ENCODE measurements at regions not wholly inside any gene's neighbourhood (a gene's known extent, or its start where the extent isn't known, plus 50 kb on each side); places are given as distances from the start of the nearest gene placed in this dataset.

DNA sequence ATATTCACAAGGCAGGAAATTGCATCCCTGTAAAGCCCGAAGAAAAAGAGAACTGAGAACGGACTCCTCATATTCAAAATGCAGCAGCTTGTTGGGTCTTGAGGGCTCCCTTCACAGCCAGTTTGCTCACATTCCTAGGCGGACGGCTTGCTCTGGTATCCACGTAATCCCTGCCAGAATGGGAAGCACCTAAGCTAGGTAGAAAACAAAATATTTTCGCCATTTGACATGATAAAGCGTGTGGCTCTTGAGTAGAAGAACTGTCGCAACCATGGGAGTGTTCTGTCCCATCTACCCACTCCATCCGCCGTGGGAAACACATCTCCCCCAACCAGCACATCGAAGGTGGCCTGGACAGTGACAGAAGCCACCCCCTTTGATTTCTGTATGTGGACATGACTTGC is 183.1 kb downstream of the GAS1 start:
- DNase-seq (ENCODE audit: low spot score) = no peak

- no peak for DNase-seq (ENCODE audit: low spot score)
These were observed 183.5 kb downstream of the GAS1 start for GRCh38 chr9:86763791-86764190.

DNA sequence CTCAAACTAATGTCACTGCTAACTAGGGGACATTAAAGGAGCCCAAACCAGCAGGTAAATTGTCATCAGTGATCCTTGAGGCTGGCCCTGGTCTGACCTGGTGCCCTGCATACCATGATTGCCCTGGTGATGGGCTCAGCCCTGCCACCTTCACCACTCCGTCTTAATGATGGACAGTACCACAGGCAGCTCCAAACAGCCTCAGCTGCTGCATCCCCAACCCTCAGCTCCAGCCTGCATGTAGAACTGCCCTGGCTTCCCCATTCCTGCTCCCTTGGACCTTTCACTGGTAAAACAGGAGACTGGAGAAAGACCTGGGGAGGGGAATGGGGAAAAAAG is 190.0 kb downstream of the GAS1 start:
- DNase-seq (ENCODE audit: low spot score) = no peak

GRCh38 chr9:86756576-86757381 is 190.5 kb downstream of the GAS1 start:
- no peak for DNase-seq (ENCODE audit: low spot score)

- DNase-seq (ENCODE audit: low spot score) = no peak
These were observed 191.8 kb downstream of the GAS1 start for GRCh38 chr9:86755561-86755941.

- DNase-seq (ENCODE audit: low spot score) = no peak
These were observed 192.4 kb downstream of the GAS1 start for GRCh38 chr9:86754581-86755560.

- no peak for DNase-seq (ENCODE audit: low spot score)
These were observed 193.5 kb downstream of the GAS1 start for GRCh38 chr9:86753836-86754235.

DNA sequence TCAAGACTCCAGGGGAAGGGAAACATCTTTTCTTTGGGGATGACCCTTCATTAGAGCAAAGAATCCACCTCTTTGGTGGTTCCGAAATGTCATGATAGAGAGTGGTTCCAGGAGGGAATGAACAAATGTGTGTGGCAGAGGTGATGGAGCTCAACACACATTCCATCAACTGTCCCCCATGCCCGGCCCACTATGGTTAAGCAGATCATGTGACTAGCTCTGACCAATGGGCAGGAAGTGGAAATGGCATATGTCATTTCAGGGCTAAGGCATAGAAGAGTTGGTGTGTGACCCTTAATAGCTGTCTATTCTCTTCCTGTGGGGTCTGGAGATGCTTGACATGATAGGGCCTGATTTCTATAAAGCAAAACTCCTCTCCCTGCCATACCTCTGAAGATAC is 194.6 kb downstream of the GAS1 start:
- DNase-seq (ENCODE audit: low spot score) = no peak

- no peak for DNase-seq (ENCODE audit: low spot score)
These were observed 195.3 kb downstream of the GAS1 start for GRCh38 chr9:86751956-86752355.

DNA sequence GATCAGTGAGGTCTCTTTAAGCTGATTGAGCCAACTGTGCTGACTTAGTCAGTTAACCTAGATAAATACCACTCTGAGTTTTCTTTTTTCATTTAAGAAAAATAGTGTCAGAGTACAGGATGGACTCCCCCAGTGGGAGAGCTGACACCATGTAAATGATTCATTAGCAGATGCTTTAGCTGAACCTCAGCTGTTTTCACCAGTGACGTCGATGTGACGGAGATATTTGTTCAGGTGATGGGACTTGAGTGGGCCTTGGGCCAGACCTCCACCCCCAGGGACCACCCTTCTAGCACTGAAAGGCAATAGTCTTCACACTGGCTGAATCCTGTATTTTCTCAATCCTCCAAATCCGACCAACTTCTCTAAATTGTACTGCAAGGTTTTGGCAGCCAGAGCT is 196.1 kb downstream of the GAS1 start:
- no peak for DNase-seq (ENCODE audit: low spot score)

DNA sequence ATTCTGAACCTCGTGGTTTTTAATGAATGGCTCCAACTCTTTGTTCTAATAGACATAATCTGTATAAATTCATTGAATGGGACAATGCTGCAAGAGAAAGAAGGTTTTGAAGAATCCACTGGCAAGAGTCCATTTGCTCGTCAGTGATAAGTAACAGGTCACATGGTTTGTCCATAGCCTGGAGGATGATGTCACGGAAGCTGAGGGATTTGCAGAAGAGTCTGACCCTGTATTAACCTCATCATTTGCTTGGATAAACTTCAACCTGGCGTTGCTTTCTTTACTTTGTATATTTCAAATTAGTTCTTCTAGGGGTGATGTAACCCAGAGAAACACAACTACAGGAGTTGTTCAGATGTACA is 197.4 kb downstream of the GAS1 start:
- no peak for DNase-seq (ENCODE audit: low spot score)

DNA sequence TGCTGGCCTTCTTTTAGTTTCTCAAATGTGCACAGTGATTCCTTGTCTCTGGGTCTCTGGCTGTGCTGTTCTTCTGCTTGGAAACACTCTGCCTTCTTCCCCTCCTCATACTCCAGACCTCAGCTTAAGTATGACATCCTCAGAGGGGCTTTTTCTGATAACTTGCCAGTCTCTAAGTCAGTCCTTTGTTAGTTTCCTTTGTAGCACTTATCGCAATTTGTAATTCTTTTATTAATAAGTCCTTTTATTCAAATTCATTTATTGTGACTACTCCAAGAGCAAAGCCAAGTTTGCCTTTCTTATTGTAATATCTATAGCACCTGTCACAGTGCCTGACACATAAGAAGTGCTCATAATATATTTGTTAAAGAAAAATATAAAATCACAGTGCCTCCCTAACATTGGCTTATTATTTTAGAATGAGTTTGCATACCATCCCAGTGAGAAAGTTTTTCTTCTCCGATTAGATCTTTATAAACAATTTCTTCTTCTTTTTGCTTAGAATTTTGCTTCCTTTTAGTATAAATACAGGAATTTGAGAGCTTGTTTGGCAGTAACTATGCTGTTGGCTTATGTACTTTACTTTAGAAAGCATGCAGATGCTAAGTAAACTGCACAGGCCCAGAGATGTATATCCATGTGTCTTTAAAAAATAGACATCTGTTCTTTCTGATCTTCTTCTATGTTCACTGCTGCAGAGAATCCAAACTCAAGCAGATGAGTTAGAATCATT is 198.0 kb downstream of the GAS1 start:
- no peak for DNase-seq (ENCODE audit: low spot score)

GRCh38 chr9:86747711-86748110 is 199.6 kb downstream of the GAS1 start:
- no peak for DNase-seq (ENCODE audit: low spot score)

GRCh38 chr9:86741311-86742208 is 205.7 kb downstream of the GAS1 start:
- DNase-seq (ENCODE audit: low spot score) = no peak

DNA sequence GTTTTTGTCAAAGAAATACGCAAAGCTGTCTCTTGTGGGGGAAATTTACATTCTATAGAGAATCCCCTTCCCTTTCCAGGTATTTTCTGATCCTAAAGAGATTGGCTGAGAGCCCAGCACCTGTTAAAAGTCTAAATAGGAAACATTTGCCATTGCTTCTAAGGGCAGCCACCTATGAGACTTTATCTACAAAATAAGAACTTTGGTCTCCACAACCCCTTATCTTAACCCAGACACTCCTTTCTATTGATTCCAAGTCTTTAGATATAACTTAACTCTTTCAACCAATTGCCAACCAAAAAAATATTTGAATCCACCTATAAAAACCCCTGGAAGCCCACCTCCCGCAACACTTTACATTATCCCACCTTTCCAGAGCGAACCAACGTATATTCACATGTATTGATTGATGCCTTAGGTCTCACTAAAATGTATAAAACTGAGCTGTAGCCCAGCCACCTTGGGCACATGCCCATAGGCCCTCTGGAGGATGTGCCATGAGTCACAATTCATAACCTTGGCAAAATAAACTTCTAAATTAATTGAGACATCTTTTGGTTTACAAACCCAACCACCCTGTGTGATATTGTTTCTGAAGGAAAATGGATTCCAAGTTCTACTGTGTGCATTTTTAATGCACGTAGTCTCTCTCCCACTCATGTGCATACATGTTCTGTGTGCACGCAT is 211.4 kb downstream of the GAS1 start:
- DNase-seq (ENCODE audit: low spot score) = no peak

DNA sequence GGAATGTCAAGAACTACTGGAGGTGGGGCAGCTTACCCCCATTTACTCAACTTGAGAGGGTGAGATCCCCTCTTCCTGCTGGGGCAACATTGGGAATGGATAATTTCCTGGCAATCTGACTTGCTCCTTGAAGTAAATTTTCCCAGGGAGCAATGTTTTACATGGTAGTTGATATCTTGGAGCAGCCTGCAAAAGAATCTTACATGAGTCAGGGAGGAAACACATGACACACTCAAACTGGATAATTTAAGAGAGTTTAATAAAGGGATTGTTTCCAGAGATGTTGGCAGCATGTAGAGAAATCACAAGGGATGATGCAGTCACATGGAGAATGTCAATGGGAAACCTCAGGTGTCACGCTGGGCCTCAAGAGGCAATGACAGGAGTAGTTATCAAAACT is 212.5 kb downstream of the GAS1 start:
- DNase-seq (ENCODE audit: low spot score) = no peak

DNA sequence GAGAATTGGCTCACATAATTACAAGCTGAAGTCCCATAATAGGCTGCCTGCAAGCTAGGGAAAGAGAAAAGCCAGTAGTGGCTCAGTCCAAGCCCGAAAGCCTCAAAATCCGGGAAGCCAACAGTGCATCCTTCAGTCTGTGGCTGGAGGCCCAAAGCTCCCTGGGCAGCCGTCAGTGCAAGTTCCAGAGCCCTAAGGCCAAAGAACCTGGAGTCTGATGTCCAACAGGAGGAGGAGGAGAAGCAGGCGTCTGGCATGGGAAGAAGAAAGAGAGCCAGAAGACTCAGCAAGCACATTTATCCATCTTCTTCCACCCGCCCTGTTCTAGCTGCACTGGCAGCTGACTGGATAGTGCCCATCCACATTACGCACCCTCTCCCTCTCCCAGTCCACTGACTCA is 213.4 kb downstream of the GAS1 start:
- DNase-seq (ENCODE audit: low spot score) = no peak

DNA sequence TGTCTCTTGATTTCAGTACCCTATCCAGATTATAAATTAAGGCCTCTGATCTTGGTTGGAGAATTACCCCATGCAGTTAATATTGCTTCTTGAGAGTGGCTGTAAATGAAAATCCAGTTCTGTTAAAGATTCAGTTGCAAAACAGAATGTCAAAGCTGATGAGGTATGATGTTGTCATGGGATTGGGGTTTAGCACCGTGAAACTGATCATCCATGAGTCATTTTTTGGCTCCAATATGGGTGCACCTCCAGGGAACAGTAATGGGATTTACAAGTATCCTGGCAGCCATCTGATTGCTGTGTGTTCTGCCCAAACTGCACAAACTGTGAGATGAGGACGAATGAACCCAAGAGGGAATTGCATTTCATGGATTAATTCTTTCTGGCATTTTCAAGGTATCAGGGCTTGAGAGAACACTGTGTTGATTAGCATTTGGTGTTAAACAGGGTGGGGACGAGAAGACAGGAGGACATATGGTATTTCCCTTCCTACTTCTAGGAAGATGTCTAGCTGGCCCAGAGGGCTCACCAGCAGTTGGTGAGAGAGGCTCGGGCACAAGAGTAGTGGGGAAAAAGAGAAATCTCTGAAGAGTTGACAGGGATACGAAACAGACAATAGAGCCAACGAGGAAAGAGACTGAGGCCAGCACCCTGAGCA is 214.7 kb downstream of the GAS1 start:
- no peak for DNase-seq (ENCODE audit: low spot score)

GRCh38 chr9:86731511-86732063 is 215.7 kb downstream of the GAS1 start:
- no peak for DNase-seq (ENCODE audit: low spot score)
